ENCODE measurements at regions not wholly inside any gene's neighbourhood (a gene's known extent, or its start where the extent isn't known, plus 50 kb on each side); places are given as distances from the start of the nearest gene placed in this dataset.
A peak's percentile ranks its signal among the peaks of the same experiment; 100 is the strongest.

GRCh38 chr5:4989118-4989517 lies 151.0 kb upstream of the ADAMTS16 start:
- 64 to 75% methylated on average over 1 of the region's 1 CpG for WGBS, 2 donors
- Histone ChIP-seq H3K27ac (no peak overlapping the region), H3K9me3 (no peaks in the 10 kb centered on the region), H3K27me3 (no peaks in the 10 kb centered on the region), H3K4me3 (no peak overlapping the region), H3K36me3 (no peaks in the 10 kb centered on the region), H3K4me1 (no peaks in the 10 kb centered on the region)
- DNase-seq = no peak
- TF ChIP-seq POLR2AphosphoS5 (IDR thresholded peaks at IDR 0.05) (no peak), POLR2A (IDR thresholded peaks at IDR 0.05) (no peak), EP300 (IDR thresholded peaks at IDR 0.05) (no peak), CTCF (IDR thresholded peaks at IDR 0.05) (no peak)
- no peak for ATAC-seq (ENCODE audit: low FRiP score in 2 of 2)

DNA sequence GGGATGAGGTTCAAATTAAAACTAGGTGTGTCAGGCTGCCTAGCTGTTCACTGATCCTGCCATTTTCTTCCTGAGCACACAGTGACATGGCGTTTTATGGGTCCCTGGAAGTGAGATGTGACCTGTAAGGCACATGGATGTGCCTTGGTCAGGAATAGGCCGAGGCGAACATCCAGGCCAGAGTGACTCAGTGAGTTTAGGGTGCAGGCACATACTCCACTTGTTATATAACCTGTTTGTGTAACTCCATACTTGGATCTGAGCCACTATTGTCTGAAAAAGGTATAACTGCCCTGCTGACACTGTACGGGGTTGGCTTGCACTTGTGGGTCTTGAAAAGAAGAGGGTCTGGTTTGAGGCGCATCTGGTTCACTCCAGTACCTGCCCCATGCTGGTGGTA lies 150.1 kb upstream of the ADAMTS16 start:
- WGBS, 2 donors = 67 to 83% methylated on average over 5 of the region's 5 CpGs
- ATAC-seq (ENCODE audit: low FRiP score in 2 of 2) (no peak), DNase-seq (no peak)
- Histone ChIP-seq H3K27ac (no peak overlapping the region), H3K27me3 (no peaks in the 10 kb centered on the region), H3K36me3 (no peaks in the 10 kb centered on the region), H3K4me1 (no peaks in the 10 kb centered on the region), H3K9me3 (no peaks in the 10 kb centered on the region), H3K4me3 (no peak overlapping the region)
- no peak for TF ChIP-seq POLR2AphosphoS5 (IDR thresholded peaks at IDR 0.05)
- no peak for TF ChIP-seq POLR2A (IDR thresholded peaks at IDR 0.05)
- TF ChIP-seq EP300 (IDR thresholded peaks at IDR 0.05) = no peak

GRCh38 chr5:4990462-4990861 lies 149.7 kb upstream of the ADAMTS16 start:
- Histone ChIP-seq H3K4me1 (no peaks in the 10 kb centered on the region), H3K4me3 (no peak overlapping the region), H3K27ac (no peak overlapping the region), H3K27me3 (no peaks in the 10 kb centered on the region), H3K36me3 (no peaks in the 10 kb centered on the region), H3K9me3 (no peaks in the 10 kb centered on the region)
- ATAC-seq (ENCODE audit: low FRiP score in 2 of 2) (no peak), DNase-seq (no peak)
- WGBS, 2 donors = 82 to 88% methylated on average over 4 of the region's 4 CpGs
- TF ChIP-seq CTCF (IDR thresholded peaks at IDR 0.05) = no peak
- TF ChIP-seq EP300 (IDR thresholded peaks at IDR 0.05) = no peak
- no peak for TF ChIP-seq POLR2AphosphoS5 (IDR thresholded peaks at IDR 0.05)
- TF ChIP-seq POLR2A (IDR thresholded peaks at IDR 0.05) = no peak

- Histone ChIP-seq H3K36me3 (no peaks in the 10 kb centered on the region), H3K27me3 (no peaks in the 10 kb centered on the region), H3K4me3 (no peak overlapping the region), H3K9me3 (no peaks in the 10 kb centered on the region), H3K4me1 (no peaks in the 10 kb centered on the region), H3K27ac (no peak overlapping the region)
- TF ChIP-seq POLR2AphosphoS5 (IDR thresholded peaks at IDR 0.05) (no peak), POLR2A (IDR thresholded peaks at IDR 0.05) (no peak)
- WGBS, 2 donors = 84 to 86% methylated on average over 1 of the region's 1 CpG
- DNase-seq (no peak), ATAC-seq (ENCODE audit: low FRiP score in 2 of 2) (no peak)
Observed at GRCh38 chr5:4991925-4992324, 148.2 kb upstream of the ADAMTS16 start.

- TF ChIP-seq EP300 (IDR thresholded peaks at IDR 0.05) = no peak
- TF ChIP-seq CTCF (IDR thresholded peaks at IDR 0.05) = no peak
- no peak for TF ChIP-seq POLR2A (IDR thresholded peaks at IDR 0.05)
- no peak for TF ChIP-seq POLR2AphosphoS5 (IDR thresholded peaks at IDR 0.05)
- no peaks in the 10 kb centered on the region for H3K4me1 ChIP-seq
- DNase-seq (no peak), ATAC-seq (ENCODE audit: low FRiP score in 2 of 2) (peak in 1 of 2 donors; percentile 80)
- peaks cover 0 to 5% (median 0%) of the 10 kb centered on the region in 4 donors for H3K9me3 ChIP-seq
- 64 to 66% methylated on average over 4 of the region's 4 CpGs for WGBS, 2 donors
- no peak overlapping the region for H3K27ac ChIP-seq
- H3K4me3 ChIP-seq = no peak overlapping the region
- no peaks in the 10 kb centered on the region for H3K27me3 ChIP-seq
- no peaks in the 10 kb centered on the region for H3K36me3 ChIP-seq
Observed at GRCh38 chr5:4995014-4995413, 145.1 kb upstream of the ADAMTS16 start.

- no peaks in the 10 kb centered on the region for H3K27me3 ChIP-seq
- H3K27ac ChIP-seq = no peak overlapping the region
- H3K4me1 ChIP-seq = no peaks in the 10 kb centered on the region
- H3K4me3 ChIP-seq = no peak overlapping the region
- DNase-seq (no peak), ATAC-seq (ENCODE audit: low FRiP score in 2 of 2) (no peak)
- 68 to 81% methylated on average over 3 of the region's 3 CpGs for WGBS, 2 donors
- no peaks in the 10 kb centered on the region for H3K36me3 ChIP-seq
- no peak for TF ChIP-seq EP300 (IDR thresholded peaks at IDR 0.05)
- TF ChIP-seq CTCF (IDR thresholded peaks at IDR 0.05) = no peak
- TF ChIP-seq POLR2AphosphoS5 (IDR thresholded peaks at IDR 0.05) = no peak
- TF ChIP-seq POLR2A (IDR thresholded peaks at IDR 0.05) = no peak
- H3K9me3 ChIP-seq = no peaks in the 10 kb centered on the region
Observed at GRCh38 chr5:5005353-5005752, 134.8 kb upstream of the ADAMTS16 start.
